BLaER1 (cell line): ENCODE measurements at regions not wholly inside any gene's neighbourhood (a gene's known extent, or its start where the extent isn't known, plus 50 kb on each side); places are given as distances from the start of the nearest gene placed in this dataset.

Experiments
- H3K27ac ChIP-seq: shearing (Covaris generic); formaldehyde crosslinking; 2 replicates; pipeline ENCODE4 v1.8.1; 2022
- H3K27me3 ChIP-seq: shearing (Covaris generic); formaldehyde crosslinking; 2 replicates; pipeline ENCODE4 v1.8.1; 2022
- H3K36me3 ChIP-seq: shearing (Covaris generic); formaldehyde crosslinking; 2 replicates; pipeline ENCODE4 v1.8.1; 2022
- H3K4me1 ChIP-seq: shearing (Covaris generic); formaldehyde crosslinking; 2 replicates; pipeline ENCODE4 v1.8.1; 2022
- H3K4me2 ChIP-seq: shearing (Covaris generic); formaldehyde crosslinking; 2 replicates; pipeline ENCODE4 v1.8.1; 2022
- H3K4me3 ChIP-seq: shearing (Covaris generic); formaldehyde crosslinking; 2 replicates; pipeline ENCODE4 v1.8.1; 2022
- H3K9ac ChIP-seq: shearing (Covaris generic); formaldehyde crosslinking; 2 replicates; pipeline ENCODE4 v1.8.1; 2022
- H3K9me3 ChIP-seq: shearing (Covaris generic); formaldehyde crosslinking; 2 replicates; pipeline ENCODE4 v1.8.1; 2022
- H4K20me1 ChIP-seq: shearing (Covaris generic); formaldehyde crosslinking; 2 replicates; pipeline ENCODE4 v1.8.1; 2022
- Cebpa-rat ChIP-seq: shearing (Covaris generic); IDR thresholded peaks from 2 replicates; pipeline ENCODE4 v1.8.1; 2022

DNA sequence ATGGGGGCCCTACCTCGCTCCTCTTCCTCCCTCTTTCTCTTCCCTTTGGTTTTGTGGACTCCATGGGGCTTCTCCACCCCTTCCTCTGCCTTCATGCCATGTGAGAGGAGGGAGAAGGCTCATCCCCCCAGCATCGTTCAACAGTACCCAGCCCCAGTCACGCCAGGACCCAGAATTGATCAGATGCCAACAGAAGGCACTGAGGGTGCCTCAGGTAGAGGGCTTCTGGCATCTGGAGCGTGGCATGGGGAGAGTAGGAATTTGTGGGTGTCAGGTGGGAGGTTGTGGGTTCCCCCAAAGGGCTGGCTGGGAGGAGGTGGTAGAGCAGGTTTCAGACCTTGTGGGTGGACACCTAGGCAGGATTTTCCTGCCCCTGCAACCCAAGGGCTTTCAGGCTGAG lies 122.0 kb downstream of the TWIST2 start:
- Histone ChIP-seq H3K4me1 (no peaks in the 10 kb centered on the region), H4K20me1 (no peaks in the 10 kb centered on the region), H3K4me3 (no peak overlapping the region), H3K9me3 (peaks cover 7% of the 10 kb centered on the region), H3K9ac (no peak overlapping the region), H3K36me3 (no peaks in the 10 kb centered on the region), H3K4me2 (no peak overlapping the region), H3K27me3 (no peaks in the 10 kb centered on the region), H3K27ac (no peak overlapping the region)
- no peak for TF ChIP-seq Cebpa-rat

GRCh38 chr2:238970553-238971081 lies 122.7 kb downstream of the TWIST2 start:
- H3K27me3 ChIP-seq = no peaks in the 10 kb centered on the region
- no peak overlapping the region for H3K27ac ChIP-seq
- TF ChIP-seq Cebpa-rat = no peak

GRCh38 chr2:238971318-238972145 lies 123.6 kb downstream of the TWIST2 start:
- peaks cover 19% of the 10 kb centered on the region for H3K9me3 ChIP-seq
- no peak overlapping the region for H3K27ac ChIP-seq
- H4K20me1 ChIP-seq = no peaks in the 10 kb centered on the region
- H3K9ac ChIP-seq = no peak overlapping the region
- no peaks in the 10 kb centered on the region for H3K36me3 ChIP-seq
- no peak overlapping the region for H3K4me3 ChIP-seq
- no peak overlapping the region for H3K4me2 ChIP-seq
- H3K27me3 ChIP-seq = no peaks in the 10 kb centered on the region
- no peaks in the 10 kb centered on the region for H3K4me1 ChIP-seq
- no peak for TF ChIP-seq Cebpa-rat

More at GRCh38 chr2:238970553-238971081, 122.7 kb downstream of the TWIST2 start:
- H4K20me1 ChIP-seq = no peaks in the 10 kb centered on the region
- no peak overlapping the region for H3K4me2 ChIP-seq
- no peaks in the 10 kb centered on the region for H3K36me3 ChIP-seq
- H3K4me3 ChIP-seq = no peak overlapping the region
- H3K4me1 ChIP-seq = no peaks in the 10 kb centered on the region
- H3K9ac ChIP-seq = no peak overlapping the region
- H3K9me3 ChIP-seq = peaks cover 14% of the 10 kb centered on the region

DNA sequence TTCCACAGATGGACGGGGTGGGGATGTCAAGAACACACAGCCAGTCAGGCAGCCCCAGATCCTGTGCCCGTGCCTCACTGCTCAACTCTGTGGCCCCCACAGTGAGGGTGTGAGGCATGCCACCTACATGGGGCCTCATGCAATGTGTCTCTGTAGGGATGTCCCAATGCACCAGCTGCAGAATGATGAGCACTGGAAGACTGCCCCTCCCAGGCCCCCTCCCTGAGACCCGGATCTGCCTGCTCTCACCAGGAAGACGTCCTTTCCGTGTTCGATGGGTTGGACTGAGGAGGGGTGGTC lies 124.2 kb downstream of the TWIST2 start:
- Histone ChIP-seq H3K4me1 (no peaks in the 10 kb centered on the region), H3K27ac (no peak overlapping the region), H3K9ac (no peak overlapping the region), H3K36me3 (no peaks in the 10 kb centered on the region), H3K4me2 (no peak overlapping the region), H3K4me3 (no peak overlapping the region), H3K27me3 (no peaks in the 10 kb centered on the region), H4K20me1 (no peaks in the 10 kb centered on the region), H3K9me3 (peaks cover 19% of the 10 kb centered on the region)
- no peak for TF ChIP-seq Cebpa-rat

DNA sequence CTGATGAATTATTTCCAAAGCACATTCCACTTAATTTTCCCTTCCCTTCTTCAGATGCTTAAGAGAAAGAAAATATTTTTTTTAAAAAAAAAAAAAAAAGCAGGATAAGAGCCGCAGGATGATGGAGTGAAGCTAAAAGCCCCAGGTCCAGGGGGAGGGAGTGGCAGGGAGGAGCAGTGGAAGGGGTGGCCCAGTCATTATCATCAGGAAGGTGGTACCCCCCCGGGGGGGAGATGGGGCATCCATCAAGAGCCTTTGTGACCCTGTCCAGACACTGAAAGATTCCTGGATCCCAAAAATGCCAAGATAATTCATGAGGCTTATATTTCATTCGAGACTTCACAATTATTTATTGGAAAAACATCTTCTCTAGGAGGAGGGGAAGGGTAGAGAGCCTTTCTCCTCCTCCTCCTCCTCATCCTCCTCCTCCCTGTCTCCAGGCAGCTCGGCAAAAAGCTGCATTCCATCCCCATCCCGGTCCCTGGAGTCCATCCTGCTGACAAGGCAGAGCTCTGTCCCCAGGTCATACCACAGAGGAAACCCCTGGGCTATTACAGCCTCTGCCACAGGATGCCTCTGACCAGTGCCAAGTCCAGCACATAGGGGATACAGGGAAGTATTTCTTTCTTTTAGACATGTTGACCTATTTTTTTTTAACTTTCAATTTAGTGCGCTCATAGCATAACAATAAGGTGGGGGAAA lies 125.3 kb downstream of the TWIST2 start:
- no peak overlapping the region for H3K4me2 ChIP-seq
- no peaks in the 10 kb centered on the region for H3K4me1 ChIP-seq
- peaks cover 19% of the 10 kb centered on the region for H3K9me3 ChIP-seq
- H3K4me3 ChIP-seq = no peak overlapping the region
- no peaks in the 10 kb centered on the region for H3K36me3 ChIP-seq
- TF ChIP-seq Cebpa-rat = no peak
- no peak overlapping the region for H3K27ac ChIP-seq
- H3K27me3 ChIP-seq = no peaks in the 10 kb centered on the region
- no peaks in the 10 kb centered on the region for H4K20me1 ChIP-seq
- H3K9ac ChIP-seq = no peak overlapping the region

DNA sequence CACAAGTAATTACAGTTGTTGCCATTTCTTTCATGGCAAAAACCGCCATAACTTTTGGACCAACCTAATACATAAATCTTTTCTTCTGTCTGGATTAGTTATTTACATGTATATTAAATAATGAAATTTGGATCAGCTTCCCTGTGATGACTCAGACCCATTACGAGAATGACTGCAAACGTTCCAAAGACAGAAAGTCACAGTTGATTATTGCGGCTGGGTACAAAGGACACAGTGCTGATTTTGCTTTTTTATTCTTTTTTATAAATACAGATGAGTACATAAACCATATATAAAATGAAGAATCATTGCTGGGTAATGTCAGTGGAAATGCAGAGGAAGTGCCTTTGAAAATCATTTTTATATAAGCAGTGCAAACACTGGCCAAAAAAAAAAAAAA lies 126.2 kb downstream of the TWIST2 start:
- Histone ChIP-seq H3K27me3 (no peaks in the 10 kb centered on the region), H3K4me3 (no peak overlapping the region), H3K4me2 (no peak overlapping the region), H3K4me1 (no peaks in the 10 kb centered on the region), H3K27ac (no peak overlapping the region), H4K20me1 (no peaks in the 10 kb centered on the region), H3K36me3 (no peaks in the 10 kb centered on the region), H3K9ac (no peak overlapping the region), H3K9me3 (peaks cover 19% of the 10 kb centered on the region)
- no peak for TF ChIP-seq Cebpa-rat

DNA sequence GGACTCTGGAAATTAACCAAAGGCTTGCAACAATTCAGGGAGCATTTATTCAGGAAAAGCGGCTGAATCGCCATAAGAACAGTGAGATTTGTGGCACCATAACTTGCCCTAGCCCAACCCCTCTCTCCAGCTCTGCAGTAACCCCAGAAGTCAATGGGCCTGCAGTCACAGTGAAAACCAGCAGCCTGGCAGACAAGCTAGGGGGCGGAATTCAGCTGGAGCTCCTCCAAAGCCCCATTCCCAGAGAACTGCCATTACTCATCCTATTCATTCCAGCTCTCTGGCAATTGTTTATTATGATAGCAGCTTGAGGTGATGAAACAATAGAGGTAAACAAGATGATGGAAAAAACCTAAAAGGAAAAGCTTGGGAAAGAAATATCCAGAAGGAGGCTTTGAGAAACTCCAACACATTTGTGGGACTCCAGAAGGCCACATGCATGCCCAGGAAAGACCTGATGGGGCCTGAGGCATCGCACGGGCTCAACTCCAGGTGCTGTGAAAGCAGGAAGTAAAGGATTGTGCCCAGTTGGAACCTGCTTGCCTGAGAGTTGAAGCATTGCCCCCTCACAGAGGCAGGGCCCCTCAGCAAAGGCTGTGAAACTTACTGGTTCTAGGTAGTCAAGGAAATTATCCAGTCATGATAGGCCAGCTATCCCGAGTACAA lies 126.7 kb downstream of the TWIST2 start:
- Histone ChIP-seq H3K36me3 (no peaks in the 10 kb centered on the region), H3K27me3 (no peaks in the 10 kb centered on the region), H3K9me3 (peaks cover 22% of the 10 kb centered on the region), H3K27ac (no peak overlapping the region), H3K4me1 (no peaks in the 10 kb centered on the region), H3K4me3 (no peak overlapping the region), H3K4me2 (no peak overlapping the region), H3K9ac (no peak overlapping the region), H4K20me1 (no peaks in the 10 kb centered on the region)
- TF ChIP-seq Cebpa-rat = no peak

DNA sequence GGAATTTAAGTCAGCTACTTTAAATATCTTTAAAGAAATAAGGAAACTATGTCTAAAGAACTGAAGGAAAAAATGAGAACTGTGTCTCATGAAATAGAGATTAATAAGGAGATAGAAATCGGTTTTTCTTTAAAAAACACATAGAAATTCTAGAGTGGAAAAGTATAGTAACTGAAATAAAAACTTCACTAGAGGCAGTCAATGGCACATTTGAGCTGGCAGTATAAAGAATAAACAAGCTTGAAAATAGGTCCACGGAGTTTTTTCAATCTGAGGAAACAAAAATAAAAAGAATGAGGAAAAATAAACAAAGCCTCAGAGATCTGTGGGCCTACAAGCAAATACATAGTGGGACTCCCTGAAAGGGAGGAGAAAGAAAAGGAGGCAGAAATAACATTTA lies 127.5 kb downstream of the TWIST2 start:
- no peak for TF ChIP-seq Cebpa-rat
- H3K36me3 ChIP-seq = no peaks in the 10 kb centered on the region
- peaks cover 28% of the 10 kb centered on the region for H3K9me3 ChIP-seq
- no peaks in the 10 kb centered on the region for H4K20me1 ChIP-seq
- H3K4me2 ChIP-seq = no peak overlapping the region
- no peak overlapping the region for H3K9ac ChIP-seq
- no peaks in the 10 kb centered on the region for H3K4me1 ChIP-seq
- no peak overlapping the region for H3K27ac ChIP-seq
- H3K4me3 ChIP-seq = no peak overlapping the region
- H3K27me3 ChIP-seq = no peaks in the 10 kb centered on the region

DNA sequence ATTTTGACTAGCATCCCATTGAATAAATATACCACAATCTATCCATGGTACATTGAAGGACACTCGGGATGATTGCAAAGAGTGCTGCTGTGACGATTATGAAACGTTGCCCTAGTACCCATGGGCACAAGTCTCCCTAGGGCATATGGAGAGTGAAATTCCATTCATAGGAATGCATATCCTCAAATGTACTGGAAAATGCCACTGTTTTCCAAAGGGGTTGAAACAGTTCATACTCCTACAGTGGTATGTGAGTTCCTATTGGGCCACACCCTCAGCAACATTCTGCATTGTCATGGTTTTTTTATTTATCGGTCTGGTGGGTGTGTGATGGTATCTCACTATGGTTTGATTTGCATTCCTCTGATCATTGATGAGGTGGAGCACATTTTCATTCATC lies 130.6 kb downstream of the TWIST2 start:
- Histone ChIP-seq H3K4me2 (no peak overlapping the region), H3K27me3 (no peaks in the 10 kb centered on the region), H3K4me1 (no peaks in the 10 kb centered on the region), H3K9ac (no peak overlapping the region), H3K36me3 (no peaks in the 10 kb centered on the region), H3K4me3 (no peak overlapping the region), H3K9me3 (peaks cover 28% of the 10 kb centered on the region), H3K27ac (no peak overlapping the region), H4K20me1 (no peaks in the 10 kb centered on the region)
- no peak for TF ChIP-seq Cebpa-rat

- no peaks in the 10 kb centered on the region for H3K27me3 ChIP-seq
- TF ChIP-seq Cebpa-rat = no peak
- H3K36me3 ChIP-seq = no peaks in the 10 kb centered on the region
- H3K4me3 ChIP-seq = no peak overlapping the region
- no peak overlapping the region for H3K4me2 ChIP-seq
- no peaks in the 10 kb centered on the region for H3K4me1 ChIP-seq
- H4K20me1 ChIP-seq = no peaks in the 10 kb centered on the region
- no peak overlapping the region for H3K9ac ChIP-seq
- H3K27ac ChIP-seq = no peak overlapping the region
- H3K9me3 ChIP-seq = peaks cover 23% of the 10 kb centered on the region
These were observed 131.8 kb downstream of the TWIST2 start for GRCh38 chr2:238979636-238980035.
